HTR-8/SVneo (cell line): ENCODE measurements at regions not wholly inside any gene's neighbourhood (a gene's known extent, or its start where the extent isn't known, plus 50 kb on each side); places are given as distances from the start of the nearest gene placed in this dataset.
A peak's percentile ranks its signal among the peaks of the same experiment; 100 is the strongest.

Source experiments
- DNase-seq: peaks from one replicate; pipeline ENCODE4 v3.0.0; 2011; ENCODE audit warnings: low spot score, mixed read lengths; ENCODE audit not compliant: insufficient read length
- FAIRE-seq: peaks from 2 replicates; lab custom pipeline; 2011; peaks lifted over from hg19 to GRCh38; lab: Jason Lieb, UNC

DNA sequence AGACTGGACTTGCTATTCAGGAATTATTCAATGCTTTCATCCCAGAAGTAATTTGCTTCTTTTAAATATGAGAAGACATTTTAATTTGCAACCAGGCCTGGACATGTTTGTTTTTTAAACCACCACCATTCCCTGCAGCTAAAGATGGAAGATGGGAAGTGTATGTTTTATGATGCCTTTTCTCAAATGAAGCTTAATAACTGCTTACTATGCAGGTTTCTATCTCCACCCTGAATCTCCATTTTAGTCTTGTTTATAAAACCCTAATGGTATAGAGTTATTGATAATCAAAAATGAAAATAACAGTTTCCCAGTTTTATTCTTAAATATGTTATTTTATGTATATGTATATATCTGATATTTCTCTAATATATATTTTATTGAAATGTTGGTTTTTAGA is 418.9 kb downstream of the C4orf33 start:
- FAIRE-seq = no peak

DNA sequence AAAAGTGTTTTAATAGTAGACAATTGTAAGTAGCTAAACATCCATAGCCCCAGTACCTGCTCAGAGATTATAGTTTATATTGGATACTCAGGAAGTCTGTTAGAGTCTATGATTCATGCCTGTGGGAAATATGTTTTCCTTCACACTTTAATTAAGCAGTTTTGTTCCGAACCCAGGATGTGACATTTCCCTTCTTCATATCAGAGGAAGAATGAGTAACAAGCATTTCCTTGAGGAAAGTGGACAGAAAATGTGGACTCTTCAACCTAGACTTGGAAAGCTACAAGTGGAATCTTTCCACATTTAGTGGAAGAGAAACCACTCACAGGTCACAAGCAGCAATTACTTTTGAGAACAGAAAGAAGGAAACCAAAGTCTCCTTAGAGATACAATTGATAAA is 419.4 kb downstream of the C4orf33 start:
- DNase-seq (no peak), FAIRE-seq (no peak)

More for the DNA sequence above, 418.9 kb downstream of the C4orf33 start:
- no peak for DNase-seq

GRCh38 chr4:129526812-129527211 is 430.9 kb downstream of the C4orf33 start:
- FAIRE-seq = no peak
- peak; percentile 9 for DNase-seq

DNA sequence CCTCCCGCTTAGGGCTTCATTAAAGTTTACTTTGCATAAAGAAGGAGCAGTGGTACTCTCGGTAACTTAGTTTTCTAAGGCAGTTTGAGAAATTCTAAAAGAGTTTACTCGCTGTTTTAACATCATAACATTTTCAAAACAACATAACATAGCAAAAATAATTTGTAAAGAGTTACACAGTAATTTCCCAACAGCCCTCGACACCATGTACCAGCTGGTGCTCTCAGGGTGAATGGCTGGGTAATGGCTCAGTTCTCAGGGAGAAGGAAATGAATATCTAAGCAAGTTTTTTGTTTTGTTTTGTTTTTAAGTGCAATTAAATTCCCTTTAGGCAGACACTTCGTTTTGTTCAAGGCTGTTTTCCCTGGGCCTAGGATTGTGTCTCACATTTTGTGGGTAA is 435.3 kb downstream of the C4orf33 start:
- no peak for DNase-seq
- no peak for FAIRE-seq

- no peak for DNase-seq
- no peak for FAIRE-seq
Measured at GRCh38 chr4:129532573-129532972, 436.6 kb downstream of the C4orf33 start.

- FAIRE-seq (no peak), DNase-seq (no peak)
Measured at GRCh38 chr4:129543299-129543698, 447.3 kb downstream of the C4orf33 start.

GRCh38 chr4:129545599-129546278 is 449.8 kb downstream of the C4orf33 start:
- no peak for DNase-seq
- no peak for FAIRE-seq

- FAIRE-seq (no peak), DNase-seq (no peak)
Measured at GRCh38 chr4:129546531-129546930, 450.6 kb downstream of the C4orf33 start.

GRCh38 chr4:129550281-129550785 is 454.4 kb downstream of the C4orf33 start:
- no peak for FAIRE-seq

GRCh38 chr4:129561280-129561679 is 465.3 kb downstream of the C4orf33 start:
- no peak for DNase-seq
- FAIRE-seq = no peak

More at GRCh38 chr4:129550281-129550785, 454.4 kb downstream of the C4orf33 start:
- peak; percentile 2 for DNase-seq

- no peak for DNase-seq
- FAIRE-seq = no peak
Measured at GRCh38 chr4:129561886-129562671, 466.1 kb downstream of the C4orf33 start.

GRCh38 chr4:129565214-129565613 is 469.3 kb downstream of the C4orf33 start:
- FAIRE-seq = no peak

GRCh38 chr4:129570326-129570725 is 474.4 kb downstream of the C4orf33 start:
- DNase-seq (no peak), FAIRE-seq (no peak)

More at GRCh38 chr4:129565214-129565613, 469.3 kb downstream of the C4orf33 start:
- no peak for DNase-seq

- no peak for FAIRE-seq
- DNase-seq = no peak
Measured at GRCh38 chr4:129578336-129578735, 482.4 kb downstream of the C4orf33 start.

- FAIRE-seq (no peak), DNase-seq (no peak)
Measured at GRCh38 chr4:129581305-129581704, 485.4 kb downstream of the C4orf33 start.

GRCh38 chr4:129583868-129584267 is 487.9 kb downstream of the C4orf33 start:
- no peak for DNase-seq
- FAIRE-seq = no peak

DNA sequence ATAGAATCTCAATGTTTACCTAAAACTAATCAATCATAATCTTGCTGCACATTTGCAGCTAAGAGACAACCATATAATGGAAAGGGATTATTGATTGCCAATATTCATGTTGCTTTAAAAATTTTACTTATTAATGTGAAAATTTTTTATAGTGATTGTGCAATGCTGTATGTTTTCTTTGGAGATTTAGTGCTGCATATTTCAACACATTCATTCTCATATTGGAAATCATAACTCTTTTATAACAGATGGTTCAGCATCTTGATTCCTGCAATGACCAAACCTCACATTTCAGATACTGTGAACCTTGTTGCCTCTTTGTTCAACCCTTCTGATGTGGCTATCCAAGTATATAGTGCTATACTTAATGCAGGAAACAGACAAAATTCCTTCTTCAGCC is 502.6 kb downstream of the C4orf33 start:
- DNase-seq (no peak), FAIRE-seq (no peak)

GRCh38 chr4:129600898-129601297 is 504.9 kb downstream of the C4orf33 start:
- DNase-seq (no peak), FAIRE-seq (no peak)

DNA sequence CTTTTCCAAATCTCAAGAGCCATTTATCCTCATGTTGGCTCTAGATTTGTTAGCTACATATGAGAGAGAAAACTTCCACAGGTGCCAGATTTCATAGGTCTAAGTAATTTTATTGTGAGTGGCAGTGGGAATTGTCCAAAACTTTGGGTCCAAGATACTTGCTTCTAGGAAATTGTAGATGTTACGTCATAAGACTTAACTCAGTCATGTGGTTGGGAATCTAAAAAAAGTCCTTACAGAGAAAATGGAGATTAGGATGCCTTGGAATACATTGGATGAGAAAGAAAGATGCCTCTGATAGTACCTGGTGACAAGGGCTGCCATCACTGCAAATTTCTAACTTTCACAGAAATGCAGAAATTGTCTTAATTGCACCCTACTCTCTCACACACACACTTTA is 506.5 kb downstream of the C4orf33 start:
- no peak for DNase-seq
- no peak for FAIRE-seq

GRCh38 chr4:129603241-129603931 is 507.4 kb downstream of the C4orf33 start:
- FAIRE-seq = no peak
- DNase-seq = no peak
